AG09309 (cell line): ENCODE measurements at regions not wholly inside any gene's neighbourhood (a gene's known extent, or its start where the extent isn't known, plus 50 kb on each side); places are given as distances from the start of the nearest gene placed in this dataset.

Experiments
- DNase-seq: peaks from one replicate; pipeline ENCODE4 v3.0.0-alpha.2; 2010; ENCODE audit warnings: low read depth
- H3K4me3 ChIP-seq: 2 replicates; pipeline ENCODE4 v1.5.1; 2011; ENCODE audit warnings: mild to moderate bottlenecking, low read depth, low read length, moderate library complexity; ENCODE audit not compliant: control insufficient read depth
- TF ChIP-seq, protein P1 (sequence below): IDR thresholded peaks from 2 replicates; pipeline ENCODE4 v1.5.1; 2011; ENCODE audit warnings: mild to moderate bottlenecking, low read depth, low read length, inconsistent platforms; ENCODE audit not compliant: insufficient read depth, control insufficient read depth; ENCODE audit errors: missing control alignments

DNA sequence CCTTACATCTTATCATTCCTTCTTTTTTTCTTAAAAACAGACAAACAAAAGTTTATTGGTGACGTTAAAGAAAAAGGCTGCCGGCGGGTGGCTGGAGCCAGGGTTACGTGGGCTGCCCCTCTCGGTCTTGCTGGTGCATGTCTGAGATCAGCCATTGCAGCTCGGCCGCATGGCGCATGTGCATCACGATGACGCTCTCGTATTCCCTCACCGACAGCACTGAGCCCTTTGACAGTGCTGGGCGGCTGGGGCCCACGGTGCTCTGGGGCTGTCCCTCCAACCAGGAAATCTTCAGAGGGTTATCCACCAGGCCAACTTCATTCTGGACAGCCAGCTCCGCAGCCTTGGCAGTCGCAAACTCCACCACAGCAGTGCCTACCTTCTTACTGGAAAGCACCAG is 1081.8 kb upstream of the TMEFF2 start:
- TF ChIP-seq, protein P1, sequence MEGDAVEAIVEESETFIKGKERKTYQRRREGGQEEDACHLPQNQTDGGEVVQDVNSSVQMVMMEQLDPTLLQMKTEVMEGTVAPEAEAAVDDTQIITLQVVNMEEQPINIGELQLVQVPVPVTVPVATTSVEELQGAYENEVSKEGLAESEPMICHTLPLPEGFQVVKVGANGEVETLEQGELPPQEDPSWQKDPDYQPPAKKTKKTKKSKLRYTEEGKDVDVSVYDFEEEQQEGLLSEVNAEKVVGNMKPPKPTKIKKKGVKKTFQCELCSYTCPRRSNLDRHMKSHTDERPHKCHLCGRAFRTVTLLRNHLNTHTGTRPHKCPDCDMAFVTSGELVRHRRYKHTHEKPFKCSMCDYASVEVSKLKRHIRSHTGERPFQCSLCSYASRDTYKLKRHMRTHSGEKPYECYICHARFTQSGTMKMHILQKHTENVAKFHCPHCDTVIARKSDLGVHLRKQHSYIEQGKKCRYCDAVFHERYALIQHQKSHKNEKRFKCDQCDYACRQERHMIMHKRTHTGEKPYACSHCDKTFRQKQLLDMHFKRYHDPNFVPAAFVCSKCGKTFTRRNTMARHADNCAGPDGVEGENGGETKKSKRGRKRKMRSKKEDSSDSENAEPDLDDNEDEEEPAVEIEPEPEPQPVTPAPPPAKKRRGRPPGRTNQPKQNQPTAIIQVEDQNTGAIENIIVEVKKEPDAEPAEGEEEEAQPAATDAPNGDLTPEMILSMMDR = no peak
- no peak for DNase-seq
- H3K4me3 ChIP-seq = no peak overlapping the region

GRCh38 chr2:193276069-193276468 is 1081.3 kb upstream of the TMEFF2 start:
- no peak overlapping the region for H3K4me3 ChIP-seq
- no peak for DNase-seq
- TF ChIP-seq, protein P1 = no peak

DNA sequence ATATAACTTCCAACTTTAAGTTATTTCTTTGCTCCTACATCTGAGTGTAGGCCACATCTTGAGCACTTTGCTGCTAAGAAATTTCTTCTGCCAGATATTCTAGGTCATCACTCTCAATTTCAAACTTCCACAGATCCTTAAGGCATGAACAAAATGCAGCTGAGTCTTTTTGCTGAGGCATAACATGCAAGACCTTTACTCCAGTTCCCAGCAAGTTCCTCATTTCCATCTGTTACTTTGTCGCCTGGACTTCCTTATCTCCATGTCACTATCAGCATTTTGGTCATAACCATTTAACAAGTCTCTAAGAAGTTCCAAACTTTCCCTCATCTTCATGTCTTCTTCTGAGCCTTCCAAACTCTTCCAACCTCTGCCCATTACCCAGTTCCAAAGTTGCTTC is 1077.3 kb upstream of the TMEFF2 start:
- no peak overlapping the region for H3K4me3 ChIP-seq
- DNase-seq = no peak
- TF ChIP-seq, protein P1 = no peak

- TF ChIP-seq, protein P1 = no peak
- no peak overlapping the region for H3K4me3 ChIP-seq
- no peak for DNase-seq
Observed at GRCh38 chr2:193270816-193271215, 1076.1 kb upstream of the TMEFF2 start.

GRCh38 chr2:193267496-193268002 is 1072.8 kb upstream of the TMEFF2 start:
- DNase-seq = no peak
- H3K4me3 ChIP-seq = no peak overlapping the region
- TF ChIP-seq, protein P1 = no peak

DNA sequence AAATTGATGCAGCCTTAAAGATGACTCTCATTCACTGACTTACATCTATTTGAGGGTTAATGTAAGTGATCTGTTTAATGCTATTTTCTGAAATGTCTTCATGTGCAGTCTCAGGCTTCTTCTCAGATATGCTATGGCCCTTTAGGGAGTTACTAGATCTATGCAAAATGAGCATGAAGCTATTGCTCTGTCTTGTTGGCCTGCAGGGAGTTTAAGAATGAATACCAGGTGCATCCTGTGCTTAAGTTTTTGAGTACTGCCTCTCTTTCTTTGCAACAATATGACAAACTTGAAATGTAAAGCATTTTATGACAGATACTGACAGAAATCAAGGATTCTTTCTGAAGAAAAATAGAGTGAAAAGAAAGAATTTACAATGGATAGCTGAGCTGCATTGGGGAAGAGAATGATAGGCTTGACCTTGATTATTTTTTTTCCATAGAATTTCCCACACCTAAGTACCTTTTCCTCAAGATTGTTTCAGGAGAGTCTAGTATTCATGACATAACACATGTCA is 1058.3 kb upstream of the TMEFF2 start:
- H3K4me3 ChIP-seq = no peak overlapping the region
- TF ChIP-seq, protein P1 = no peak
- no peak for DNase-seq

GRCh38 chr2:193251909-193252308 is 1057.2 kb upstream of the TMEFF2 start:
- no peak overlapping the region for H3K4me3 ChIP-seq
- TF ChIP-seq, protein P1 = no peak
- no peak for DNase-seq
